PFSK-1 (cell line): ENCODE measurements at regions not wholly inside any gene's neighbourhood (a gene's known extent, or its start where the extent isn't known, plus 50 kb on each side); places are given as distances from the start of the nearest gene placed in this dataset.

Source experiments
- FOXP2 ChIP-seq: optimal IDR thresholded peaks from 2 replicates; pipeline ENCODE3; 2011; ENCODE audit warnings: borderline replicate concordance, control low read depth, inconsistent platforms; ENCODE audit not compliant: insufficient read depth; ENCODE audit errors: extremely low read length, extremely low read depth
- POLR2AphosphoS5 ChIP-seq: IDR thresholded peaks from 2 replicates; pipeline ENCODE4 v1.6.1; 2012; ENCODE audit warnings: low read depth, mild to moderate bottlenecking, control low read depth, low read length, moderate library complexity
- SIN3A ChIP-seq: IDR thresholded peaks from 2 replicates; pipeline ENCODE4 v1.6.1; 2012; ENCODE audit warnings: mild to moderate bottlenecking, low read length, moderate library complexity, borderline replicate concordance; ENCODE audit not compliant: insufficient read depth
- TAF1 ChIP-seq: IDR thresholded peaks from 2 replicates; pipeline ENCODE4 v1.6.1; 2012; ENCODE audit warnings: low read length, control low read depth, borderline replicate concordance; ENCODE audit not compliant: insufficient read depth
- TF ChIP-seq, protein P1 (sequence below), 2 experiments: IDR thresholded peaks; 2 replicates each; pipeline versions ENCODE4 v1.6.1 to v1.8.0; 2011 to 2012; ENCODE audit warnings: low read depth in 2 of 2, low read length in 2 of 2, control low read depth in 1 of 2, inconsistent platforms in 1 of 2, mild to moderate bottlenecking in 1 of 2, moderate library complexity in 1 of 2; ENCODE audit not compliant: insufficient read depth in 1 of 2

DNA sequence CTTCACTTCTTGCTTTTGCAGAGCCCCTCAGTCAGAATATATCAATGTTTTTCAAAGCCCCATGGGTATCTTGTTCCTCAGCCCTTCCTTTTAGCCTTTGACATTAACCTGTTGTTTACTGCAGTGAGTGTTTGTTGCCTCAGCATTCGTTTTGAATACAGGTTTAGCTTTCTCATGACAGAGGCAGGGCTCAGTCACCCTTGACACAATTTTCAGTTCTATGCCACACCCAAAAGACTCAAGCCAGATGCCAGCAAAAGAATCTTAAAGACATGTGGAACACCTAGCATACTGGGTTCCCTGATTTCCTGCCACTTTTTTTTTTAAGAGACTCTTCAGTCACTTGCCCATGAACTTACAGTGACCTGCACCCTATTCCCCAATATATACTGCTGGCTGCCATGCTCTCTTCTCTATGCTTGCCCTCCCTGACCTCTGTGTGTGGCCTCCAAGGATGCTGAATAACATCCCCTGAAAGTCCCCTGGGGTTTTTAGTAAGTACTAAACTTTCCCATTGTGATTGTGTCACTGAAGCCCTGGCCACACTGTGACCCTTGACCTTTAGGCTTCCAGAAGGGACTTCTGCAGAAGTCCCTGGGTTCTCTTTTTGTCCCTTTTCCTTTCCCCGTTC, 1225.5 kb downstream of the TBC1D22A start:
- TF ChIP-seq SIN3A (no peak), FOXP2 (no peak), POLR2AphosphoS5 (no peak), TAF1 (no peak)
- TF ChIP-seq, protein P1, sequence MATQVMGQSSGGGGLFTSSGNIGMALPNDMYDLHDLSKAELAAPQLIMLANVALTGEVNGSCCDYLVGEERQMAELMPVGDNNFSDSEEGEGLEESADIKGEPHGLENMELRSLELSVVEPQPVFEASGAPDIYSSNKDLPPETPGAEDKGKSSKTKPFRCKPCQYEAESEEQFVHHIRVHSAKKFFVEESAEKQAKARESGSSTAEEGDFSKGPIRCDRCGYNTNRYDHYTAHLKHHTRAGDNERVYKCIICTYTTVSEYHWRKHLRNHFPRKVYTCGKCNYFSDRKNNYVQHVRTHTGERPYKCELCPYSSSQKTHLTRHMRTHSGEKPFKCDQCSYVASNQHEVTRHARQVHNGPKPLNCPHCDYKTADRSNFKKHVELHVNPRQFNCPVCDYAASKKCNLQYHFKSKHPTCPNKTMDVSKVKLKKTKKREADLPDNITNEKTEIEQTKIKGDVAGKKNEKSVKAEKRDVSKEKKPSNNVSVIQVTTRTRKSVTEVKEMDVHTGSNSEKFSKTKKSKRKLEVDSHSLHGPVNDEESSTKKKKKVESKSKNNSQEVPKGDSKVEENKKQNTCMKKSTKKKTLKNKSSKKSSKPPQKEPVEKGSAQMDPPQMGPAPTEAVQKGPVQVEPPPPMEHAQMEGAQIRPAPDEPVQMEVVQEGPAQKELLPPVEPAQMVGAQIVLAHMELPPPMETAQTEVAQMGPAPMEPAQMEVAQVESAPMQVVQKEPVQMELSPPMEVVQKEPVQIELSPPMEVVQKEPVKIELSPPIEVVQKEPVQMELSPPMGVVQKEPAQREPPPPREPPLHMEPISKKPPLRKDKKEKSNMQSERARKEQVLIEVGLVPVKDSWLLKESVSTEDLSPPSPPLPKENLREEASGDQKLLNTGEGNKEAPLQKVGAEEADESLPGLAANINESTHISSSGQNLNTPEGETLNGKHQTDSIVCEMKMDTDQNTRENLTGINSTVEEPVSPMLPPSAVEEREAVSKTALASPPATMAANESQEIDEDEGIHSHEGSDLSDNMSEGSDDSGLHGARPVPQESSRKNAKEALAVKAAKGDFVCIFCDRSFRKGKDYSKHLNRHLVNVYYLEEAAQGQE (IDR thresholded peaks at IDR 0.05; ENCODE audit: insufficient read depth in 1 of 2, low read depth in 2 of 2, low read length in 2 of 2) = no peak

DNA sequence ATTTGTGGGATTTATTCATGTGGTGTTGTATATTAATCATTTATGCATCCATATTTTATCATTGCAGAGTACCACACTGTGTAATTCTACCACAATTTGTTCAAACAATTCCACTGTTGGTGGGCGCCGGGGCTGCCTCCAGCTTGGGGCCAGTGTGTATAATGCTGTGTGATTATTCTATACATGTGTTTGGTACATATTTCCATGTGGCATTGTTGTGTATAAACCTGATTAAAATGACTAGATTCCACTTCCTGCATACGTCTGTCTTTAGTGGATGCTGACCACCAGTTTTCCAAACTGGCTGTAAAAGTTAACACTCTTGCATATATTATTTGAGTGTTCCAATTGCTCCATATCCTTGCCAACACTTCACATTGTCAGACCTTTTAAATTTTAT, 1213.8 kb downstream of the TBC1D22A start:
- TF ChIP-seq, protein P1 (IDR thresholded peaks at IDR 0.05; ENCODE audit: insufficient read depth in 1 of 2, low read depth in 2 of 2, low read length in 2 of 2) = no peak
- TF ChIP-seq SIN3A (no peak), FOXP2 (no peak), TAF1 (no peak), POLR2AphosphoS5 (no peak)

DNA sequence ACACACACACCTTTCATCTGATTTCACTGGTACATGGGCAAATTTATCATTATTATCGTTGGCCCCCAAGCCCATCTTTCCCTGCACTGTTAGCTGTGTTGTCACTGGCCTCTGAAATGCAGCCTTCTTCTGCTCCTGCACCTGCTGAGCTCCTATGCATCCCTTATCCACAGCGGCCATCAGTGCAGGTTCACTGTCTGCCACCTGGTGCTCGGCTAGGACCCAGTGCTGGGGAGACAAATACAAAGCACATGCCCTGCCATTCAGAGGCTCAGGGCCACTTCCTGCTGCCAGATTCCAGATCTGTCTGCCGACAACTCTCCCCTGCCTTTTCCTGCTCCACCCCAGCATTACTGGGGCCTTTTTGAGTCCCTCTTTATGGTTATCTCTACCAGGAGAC, 1205.4 kb downstream of the TBC1D22A start:
- TF ChIP-seq FOXP2 = no peak
- no peak for TF ChIP-seq SIN3A
- no peak for TF ChIP-seq TAF1
- TF ChIP-seq POLR2AphosphoS5 = no peak
- TF ChIP-seq, protein P1 (IDR thresholded peaks at IDR 0.05; ENCODE audit: insufficient read depth in 1 of 2, low read depth in 2 of 2, low read length in 2 of 2) = no peak

DNA sequence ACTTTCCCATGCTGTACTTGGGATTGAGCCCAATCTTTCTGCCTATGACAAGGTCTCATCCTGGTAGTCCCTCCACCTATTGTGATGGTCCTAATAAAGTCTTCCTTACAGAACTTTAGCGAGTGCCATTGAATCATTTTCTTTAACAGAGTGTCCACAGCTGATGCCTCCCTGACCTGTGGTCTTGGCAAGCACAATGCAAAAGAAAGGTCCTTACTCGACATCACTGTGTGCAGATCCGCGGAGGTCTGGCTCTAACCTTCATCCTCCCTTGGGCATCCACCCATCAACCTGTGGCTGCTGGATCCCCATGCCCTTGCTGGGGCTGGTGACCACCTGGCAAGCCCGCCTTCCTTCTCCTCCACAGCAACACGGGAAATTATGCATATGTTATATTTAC, 1203.9 kb downstream of the TBC1D22A start:
- TF ChIP-seq, protein P1 (IDR thresholded peaks at IDR 0.05; ENCODE audit: insufficient read depth in 1 of 2, low read depth in 2 of 2, low read length in 2 of 2) = no peak
- TF ChIP-seq POLR2AphosphoS5 = no peak
- no peak for TF ChIP-seq FOXP2
- TF ChIP-seq SIN3A = no peak
- TF ChIP-seq TAF1 = no peak

DNA sequence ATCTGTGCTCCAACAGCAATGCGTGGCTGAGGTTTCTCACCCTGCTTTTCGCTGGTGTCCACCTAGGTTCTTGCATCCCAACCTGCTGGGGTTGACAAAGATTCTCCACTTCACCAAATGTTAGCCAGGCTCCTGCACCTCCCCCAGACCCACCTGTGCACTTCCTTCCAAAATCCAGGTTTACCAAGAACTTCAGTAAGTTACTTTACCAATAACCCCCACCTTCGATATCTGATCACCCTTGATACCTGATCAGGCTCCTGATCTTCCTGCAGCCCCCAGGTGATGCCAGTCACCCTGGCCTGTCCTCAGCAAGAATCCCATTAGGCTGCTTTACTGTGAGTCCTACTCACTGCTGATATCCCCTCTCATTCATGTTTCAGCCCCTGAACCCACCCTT, 1203.4 kb downstream of the TBC1D22A start:
- TF ChIP-seq SIN3A (no peak), TAF1 (no peak), FOXP2 (no peak), POLR2AphosphoS5 (no peak)
- TF ChIP-seq, protein P1 (IDR thresholded peaks at IDR 0.05; ENCODE audit: insufficient read depth in 1 of 2, low read depth in 2 of 2, low read length in 2 of 2) = no peak
